MCF 10A (cell line): ENCODE measurements at regions not wholly inside any gene's neighbourhood (a gene's known extent, or its start where the extent isn't known, plus 50 kb on each side); places are given as distances from the start of the nearest gene placed in this dataset.
"Not testable (repeated sequence)": the region's sequence is repeated elsewhere in the genome, so short reads cannot be mapped to it uniquely, and the experiment has no call there.

Source experiments
- BruUV-seq: library from RNA; stranded (reverse); fragments of 400-500 nt; replicated peaks from 2 replicates; lab custom pipeline; 2021; lab: Mats Ljungman, UMichigan
- CTCF ChIA-PET: fragments of 300-600 bp; sonication (Branson Sonifier 250); formaldehyde crosslinking; extraction: SDS; loops from one replicate; lab custom pipeline; 2021; ENCODE audit warnings: antibody characterized with exemption, inconsistent platforms; lab: Yijun Ruan, JAX
- POLR2A ChIA-PET: fragments of 300-600, 350-650 bp; sonication (Branson Sonifier 250); formaldehyde crosslinking; extraction: SDS; loops from one replicate; lab custom pipeline; 2020; ENCODE audit warnings: antibody characterized with exemption, inconsistent platforms; lab: Yijun Ruan, JAX
- DNase-seq: peaks from one replicate; pipeline ENCODE4 v3.0.0-alpha.2; 2018; ENCODE audit not compliant: unreplicated experiment
- H3K27ac Mint-ChIP-seq: one replicate; pipeline ENCODE4 v1.8.0; 2022; ENCODE audit warnings: mild to moderate bottlenecking, low read depth, mixed read lengths; ENCODE audit not compliant: unreplicated experiment
- H3K27me3 Mint-ChIP-seq: one replicate; pipeline ENCODE4 v1.8.0; 2022; ENCODE audit warnings: mixed read lengths; ENCODE audit not compliant: insufficient read depth, unreplicated experiment
- H3K36me3 Mint-ChIP-seq: one replicate; pipeline ENCODE4 v1.8.0; 2022; ENCODE audit warnings: mild to moderate bottlenecking, moderate library complexity, mixed read lengths; ENCODE audit not compliant: insufficient read depth, unreplicated experiment
- H3K4me1 Mint-ChIP-seq: one replicate; pipeline ENCODE4 v1.8.0; 2022; ENCODE audit warnings: mixed read lengths; ENCODE audit not compliant: insufficient read depth, unreplicated experiment
- H3K4me3 Mint-ChIP-seq: one replicate; pipeline ENCODE4 v1.8.0; 2022; ENCODE audit warnings: mild to moderate bottlenecking, moderate library complexity, mixed read lengths; ENCODE audit not compliant: unreplicated experiment
- H3K9me3 Mint-ChIP-seq: one replicate; pipeline ENCODE4 v1.8.0; 2022; ENCODE audit warnings: mixed read lengths; ENCODE audit not compliant: unreplicated experiment
- CTCF ChIP-seq: fragments of 200-600 bp; IDR thresholded peaks from one replicate; pipeline ENCODE4 v1.8.0; 2022; ENCODE audit warnings: antibody characterized with exemption, mild to moderate bottlenecking; ENCODE audit not compliant: unreplicated experiment
- intact Hi-C: fragments of 100-400 bp; cut with micrococcal nuclease; formaldehyde crosslinking; loops from 2 replicates; pipeline ENCODE4 v1.14.1; 2022

- no peak for DNase-seq
- H3K4me1 Mint-ChIP-seq = no peaks in the 10 kb centered on the region
- no peak for TF ChIP-seq CTCF
- BruUV-seq = no TSS peak
- H3K27ac Mint-ChIP-seq = no peak overlapping the region
- intact Hi-C loops = no loop called here
- POLR2A ChIA-PET = interaction anchor here (0.7 kb wide), 1 partner anchor 478 kb away, joined by 3 read pairs; no protein-coding TSS in a partner anchor
- no peak overlapping the region for H3K4me3 Mint-ChIP-seq
- no peaks in the 10 kb centered on the region for H3K9me3 Mint-ChIP-seq
- H3K36me3 Mint-ChIP-seq = no peaks in the 10 kb centered on the region
- peaks cover 49% of the 10 kb centered on the region for H3K27me3 Mint-ChIP-seq
- CTCF ChIA-PET = no interaction called here
Observed at GRCh38 chr6:94862112-94862511, 715.2 kb upstream of the MANEA start.

GRCh38 chr6:94859924-94860323 lies 717.4 kb upstream of the MANEA start:
- no peak overlapping the region for H3K4me3 Mint-ChIP-seq
- ChIA-PET POLR2A (no interaction called here), CTCF (no interaction called here)
- no peak for TF ChIP-seq CTCF
- intact Hi-C loops = no loop called here
- no peak overlapping the region for H3K27ac Mint-ChIP-seq
- no peaks in the 10 kb centered on the region for H3K36me3 Mint-ChIP-seq
- peaks cover 37% of the 10 kb centered on the region for H3K27me3 Mint-ChIP-seq
- H3K4me1 Mint-ChIP-seq = no peaks in the 10 kb centered on the region
- DNase-seq = no peak
- no peaks in the 10 kb centered on the region for H3K9me3 Mint-ChIP-seq
- no TSS peak for BruUV-seq

- H3K4me3 Mint-ChIP-seq, intact Hi-C loops, DNase-seq, H3K36me3 Mint-ChIP-seq, H3K27ac Mint-ChIP-seq, H3K4me1 Mint-ChIP-seq, BruUV-seq, POLR2A ChIA-PET: not testable (repeated sequence)
- Mint-ChIP-seq H3K9me3 (peaks cover 10% of the 10 kb centered on the region), H3K27me3 (peaks cover 24% of the 10 kb centered on the region)
- CTCF ChIA-PET = interaction anchor here (1.6 kb wide), 1 partner anchor 10 kb away, joined by 3 read pairs; no protein-coding TSS in a partner anchor
Observed at GRCh38 chr6:94856999-94857398, 720.3 kb upstream of the MANEA start.

GRCh38 chr6:94851329-94851728 lies 726.0 kb upstream of the MANEA start:
- BruUV-seq, H3K4me3 Mint-ChIP-seq, H3K36me3 Mint-ChIP-seq, intact Hi-C loops, H3K4me1 Mint-ChIP-seq, CTCF ChIA-PET, POLR2A ChIA-PET, H3K27ac Mint-ChIP-seq, DNase-seq: not testable (repeated sequence)
- peaks cover 10% of the 10 kb centered on the region for H3K9me3 Mint-ChIP-seq
- peaks cover 12% of the 10 kb centered on the region for H3K27me3 Mint-ChIP-seq

GRCh38 chr6:94845742-94846141 lies 731.6 kb upstream of the MANEA start:
- Mint-ChIP-seq H3K4me3 (no peak overlapping the region), H3K27me3 (peaks cover 48% of the 10 kb centered on the region), H3K36me3 (no peaks in the 10 kb centered on the region), H3K27ac (no peak overlapping the region), H3K9me3 (no peaks in the 10 kb centered on the region), H3K4me1 (no peaks in the 10 kb centered on the region)
- CTCF ChIA-PET = no interaction called here
- no peak for DNase-seq
- POLR2A ChIA-PET = no interaction called here
- intact Hi-C loops = no loop called here
- TF ChIP-seq CTCF = no peak
- no TSS peak for BruUV-seq
